ENCODE measurements at regions not wholly inside any gene's neighbourhood (a gene's known extent, or its start where the extent isn't known, plus 50 kb on each side); places are given as distances from the start of the nearest gene placed in this dataset.
"Not testable (repeated sequence)": the region's sequence is repeated elsewhere in the genome, so short reads cannot be mapped to it uniquely, and the experiment has no call there.

GRCh38 chr5:21496056-21496455 is 1357.1 kb downstream of the CDH12 start:
- not testable (repeated sequence) for H3K4me3 ChIP-seq (ENCODE audit: low read depth, low read length); DNase-seq (ENCODE audit: low read depth)

GRCh38 chr5:21495235-21495634 is 1357.9 kb downstream of the CDH12 start:
- H3K4me3 ChIP-seq (ENCODE audit: low read depth, low read length); DNase-seq (ENCODE audit: low read depth): not testable (repeated sequence)

- not testable (repeated sequence) for DNase-seq (ENCODE audit: low read depth); H3K4me3 ChIP-seq (ENCODE audit: low read depth, low read length)
Observed at GRCh38 chr5:21494033-21494432, 1359.1 kb downstream of the CDH12 start.

- H3K4me3 ChIP-seq (ENCODE audit: low read depth, low read length): not testable (repeated sequence)
Observed at GRCh38 chr5:21491182-21491581, 1362.0 kb downstream of the CDH12 start.

GRCh38 chr5:21488828-21489227 is 1364.3 kb downstream of the CDH12 start:
- not testable (repeated sequence) for H3K4me3 ChIP-seq (ENCODE audit: low read depth, low read length); DNase-seq (ENCODE audit: low read depth)

More at GRCh38 chr5:21491182-21491581, 1362.0 kb downstream of the CDH12 start:
- DNase-seq (ENCODE audit: low read depth): not testable (repeated sequence)

GRCh38 chr5:21485458-21486000 is 1367.6 kb downstream of the CDH12 start:
- peak; percentile 25 for TF ChIP-seq CTCF (IDR thresholded peaks at IDR 0.05; ENCODE audit: low read depth, low read length)
- peak; percentile 53 for DNase-seq (ENCODE audit: low read depth)
- not testable (repeated sequence) for H3K4me3 ChIP-seq (ENCODE audit: low read depth, low read length)

GRCh38 chr5:21484498-21484889 is 1368.7 kb downstream of the CDH12 start:
- not testable (repeated sequence) for DNase-seq (ENCODE audit: low read depth); H3K4me3 ChIP-seq (ENCODE audit: low read depth, low read length)

- not testable (repeated sequence) for DNase-seq (ENCODE audit: low read depth); H3K4me3 ChIP-seq (ENCODE audit: low read depth, low read length)
Observed at GRCh38 chr5:21483790-21484497, 1369.2 kb downstream of the CDH12 start.

- not testable (repeated sequence) for H3K4me3 ChIP-seq (ENCODE audit: low read depth, low read length)
Observed at GRCh38 chr5:21482983-21483650, 1370.0 kb downstream of the CDH12 start.

GRCh38 chr5:21482522-21482921 is 1370.6 kb downstream of the CDH12 start:
- H3K4me3 ChIP-seq (ENCODE audit: low read depth, low read length); DNase-seq (ENCODE audit: low read depth): not testable (repeated sequence)

More at GRCh38 chr5:21482983-21483650, 1370.0 kb downstream of the CDH12 start:
- not testable (repeated sequence) for DNase-seq (ENCODE audit: low read depth)

- not testable (repeated sequence) for DNase-seq (ENCODE audit: low read depth); H3K4me3 ChIP-seq (ENCODE audit: low read depth, low read length)
Observed at GRCh38 chr5:21481320-21482270, 1371.5 kb downstream of the CDH12 start.

- not testable (repeated sequence) for DNase-seq (ENCODE audit: low read depth); H3K4me3 ChIP-seq (ENCODE audit: low read depth, low read length)
Observed at GRCh38 chr5:21480054-21480453, 1373.1 kb downstream of the CDH12 start.

GRCh38 chr5:21473981-21474380 is 1379.2 kb downstream of the CDH12 start:
- not testable (repeated sequence) for H3K4me3 ChIP-seq (ENCODE audit: low read depth, low read length); DNase-seq (ENCODE audit: low read depth)

GRCh38 chr5:21473436-21473835 is 1379.7 kb downstream of the CDH12 start:
- DNase-seq (ENCODE audit: low read depth); H3K4me3 ChIP-seq (ENCODE audit: low read depth, low read length): not testable (repeated sequence)

GRCh38 chr5:21471691-21472090 is 1381.5 kb downstream of the CDH12 start:
- H3K4me3 ChIP-seq (ENCODE audit: low read depth, low read length); DNase-seq (ENCODE audit: low read depth): not testable (repeated sequence)
